ENCODE measurements at regions not wholly inside any gene's neighbourhood (a gene's known extent, or its start where the extent isn't known, plus 50 kb on each side); places are given as distances from the start of the nearest gene placed in this dataset.

DNA sequence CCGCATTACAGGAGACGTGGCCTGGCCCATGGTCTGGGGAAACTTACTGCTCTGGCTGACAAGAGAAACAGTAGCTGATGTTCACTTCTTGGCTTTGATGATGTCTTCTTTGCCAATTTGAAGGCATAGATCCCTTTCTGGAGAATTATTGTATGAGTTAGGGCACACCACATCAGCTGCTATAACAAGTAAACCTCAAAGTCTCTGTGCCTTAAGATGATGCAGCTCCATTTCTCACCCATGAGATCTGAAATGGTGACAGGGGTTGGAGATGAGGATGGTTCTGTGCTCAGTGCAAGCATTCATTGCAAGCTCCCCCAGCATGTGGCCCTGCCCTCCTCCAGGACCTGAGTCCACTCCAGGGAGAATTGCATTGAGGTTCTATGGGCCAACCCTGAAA lies 157.4 kb downstream of the IRX5 start:
- TF ChIP-seq, protein P1, sequence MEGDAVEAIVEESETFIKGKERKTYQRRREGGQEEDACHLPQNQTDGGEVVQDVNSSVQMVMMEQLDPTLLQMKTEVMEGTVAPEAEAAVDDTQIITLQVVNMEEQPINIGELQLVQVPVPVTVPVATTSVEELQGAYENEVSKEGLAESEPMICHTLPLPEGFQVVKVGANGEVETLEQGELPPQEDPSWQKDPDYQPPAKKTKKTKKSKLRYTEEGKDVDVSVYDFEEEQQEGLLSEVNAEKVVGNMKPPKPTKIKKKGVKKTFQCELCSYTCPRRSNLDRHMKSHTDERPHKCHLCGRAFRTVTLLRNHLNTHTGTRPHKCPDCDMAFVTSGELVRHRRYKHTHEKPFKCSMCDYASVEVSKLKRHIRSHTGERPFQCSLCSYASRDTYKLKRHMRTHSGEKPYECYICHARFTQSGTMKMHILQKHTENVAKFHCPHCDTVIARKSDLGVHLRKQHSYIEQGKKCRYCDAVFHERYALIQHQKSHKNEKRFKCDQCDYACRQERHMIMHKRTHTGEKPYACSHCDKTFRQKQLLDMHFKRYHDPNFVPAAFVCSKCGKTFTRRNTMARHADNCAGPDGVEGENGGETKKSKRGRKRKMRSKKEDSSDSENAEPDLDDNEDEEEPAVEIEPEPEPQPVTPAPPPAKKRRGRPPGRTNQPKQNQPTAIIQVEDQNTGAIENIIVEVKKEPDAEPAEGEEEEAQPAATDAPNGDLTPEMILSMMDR (IDR thresholded peaks at IDR 0.05): no peak
- no peak for TF ChIP-seq POLR2AphosphoS5 (IDR thresholded peaks at IDR 0.05; ENCODE audit: insufficient read depth in 1 of 2, low read depth in 1 of 2)

Data from vagina (tissue), 2 donors.